Cardiac muscle cell (in vitro differentiated cells and primary cell): ENCODE measurements at regions not wholly inside any gene's neighbourhood (a gene's known extent, or its start where the extent isn't known, plus 50 kb on each side); places are given as distances from the start of the nearest gene placed in this dataset.
"Not testable (repeated sequence)": the region's sequence is repeated elsewhere in the genome, so short reads cannot be mapped to it uniquely, and the experiment has no call there.

Experiments used
- DNase-seq, 2 donors: peaks; one replicate each; pipeline versions ENCODE4 v3.0.0 to v3.0.0-alpha.2; 2010 to 2017; ENCODE audit warnings: low read depth in 1 of 2, low spot score in 1 of 2
- H3K27ac ChIP-seq: fragments of 200-600 bp; sonication (generic); 2 replicates; pipeline ENCODE4 v1.5.1; 2016
- H3K27me3 ChIP-seq: fragments of 200-600 bp; sonication (generic); 2 replicates; pipeline ENCODE4 v1.6.0; 2016; ENCODE audit warnings: control low read depth
- H3K36me3 ChIP-seq: fragments of 200-600 bp; sonication (generic); 2 replicates; pipeline ENCODE4 v1.5.1; 2016; ENCODE audit warnings: control low read depth
- H3K4me1 ChIP-seq: fragments of 200-600 bp; sonication (generic); 2 replicates; pipeline ENCODE4 v1.8.1; 2017; ENCODE audit warnings: low read depth, mild to moderate bottlenecking, mixed run types
- H3K4me3 ChIP-seq: fragments of 200-600 bp; sonication (generic); 2 replicates; pipeline ENCODE4 v1.5.1; 2016; ENCODE audit warnings: mild to moderate bottlenecking
- H3K9me3 ChIP-seq: fragments of 200-600 bp; sonication (generic); 2 replicates; pipeline ENCODE4 v1.5.1; 2017; ENCODE audit warnings: low read depth, mild to moderate bottlenecking, control low read depth
- CTCF ChIP-seq: IDR thresholded peaks from 2 replicates; pipeline ENCODE4 v1.5.1; 2012; ENCODE audit warnings: low read depth, mild to moderate bottlenecking, low read length

GRCh38 chr5:89524785-89525184, 641.8 kb upstream of the MEF2C start:
- TF ChIP-seq CTCF: no peak

GRCh38 chr5:89523867-89524266, 640.9 kb upstream of the MEF2C start:
- not testable (repeated sequence) for H3K27me3 ChIP-seq, H3K9me3 ChIP-seq, H3K4me1 ChIP-seq, H3K4me3 ChIP-seq, H3K27ac ChIP-seq, DNase-seq, H3K36me3 ChIP-seq

More at GRCh38 chr5:89524785-89525184, 641.8 kb upstream of the MEF2C start:
- Histone ChIP-seq H3K36me3 (no peaks in the 10 kb centered on the region), H3K4me3 (no peak overlapping the region), H3K27me3 (no peaks in the 10 kb centered on the region), H3K27ac (no peak overlapping the region), H3K4me1 (no peaks in the 10 kb centered on the region), H3K9me3 (no peaks in the 10 kb centered on the region)
- DNase-seq: no peak

DNA sequence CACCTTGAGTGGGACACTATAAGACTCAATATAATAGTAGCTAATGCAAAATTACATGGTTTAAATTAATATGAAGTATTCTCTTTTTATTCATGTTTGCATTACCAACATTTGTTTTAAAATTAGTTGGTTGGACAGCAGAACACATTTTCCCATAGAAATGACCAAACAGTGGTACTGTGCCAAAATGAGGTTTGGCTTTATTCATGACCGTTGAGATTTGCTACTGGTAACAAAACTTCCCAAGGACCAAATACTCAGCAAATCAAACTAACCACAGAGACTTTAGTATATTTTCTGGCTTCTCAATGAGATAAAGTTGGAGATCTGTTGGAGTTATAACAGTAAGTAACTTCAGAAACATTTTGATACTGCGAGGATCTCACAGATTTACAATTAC, 637.8 kb upstream of the MEF2C start:
- no peak for TF ChIP-seq CTCF
- Histone ChIP-seq H3K27me3 (no peaks in the 10 kb centered on the region), H3K4me3 (no peak overlapping the region), H3K9me3 (no peaks in the 10 kb centered on the region), H3K4me1 (peaks cover 8% of the 10 kb centered on the region), H3K27ac (no peak overlapping the region), H3K36me3 (no peaks in the 10 kb centered on the region)
- no peak for DNase-seq

DNA sequence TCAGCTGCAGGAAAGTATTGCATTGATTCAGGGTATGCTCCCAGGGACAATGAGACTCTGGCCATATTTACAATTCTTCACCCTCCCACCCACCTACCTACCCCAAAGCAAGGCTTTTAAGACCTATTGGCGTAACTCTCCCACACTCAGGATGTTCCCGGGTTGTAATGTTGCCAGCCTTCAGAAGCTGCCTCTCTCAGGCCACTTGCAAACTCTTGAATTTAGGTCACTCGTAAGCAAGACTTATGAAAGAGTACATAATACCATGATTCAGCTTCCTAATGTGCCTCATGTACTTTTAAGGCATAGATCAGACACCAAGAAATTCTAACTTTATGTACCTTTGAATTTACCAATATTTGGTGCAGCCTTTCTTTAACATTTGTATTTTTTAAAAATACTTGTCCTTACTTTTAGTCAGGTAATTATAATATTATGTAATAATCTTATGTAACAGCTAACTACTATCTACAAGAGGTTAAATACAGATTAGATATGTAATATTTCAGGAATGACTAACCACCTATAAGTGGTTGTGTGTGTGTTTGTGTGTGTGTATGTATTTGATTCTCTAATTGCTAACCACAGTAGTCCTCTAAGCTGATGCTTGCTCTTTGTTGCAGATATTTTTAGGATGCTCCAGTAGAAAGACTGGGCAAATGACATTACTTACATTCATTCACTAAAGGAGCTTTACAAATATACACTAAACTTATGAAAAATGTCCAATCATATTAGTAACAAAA, 630.5 kb upstream of the MEF2C start:
- no peak overlapping the region for H3K27ac ChIP-seq
- no peaks in the 10 kb centered on the region for H3K9me3 ChIP-seq
- H3K27me3 ChIP-seq: no peaks in the 10 kb centered on the region

GRCh38 chr5:89504051-89504450, 621.1 kb upstream of the MEF2C start:
- TF ChIP-seq CTCF: no peak
- DNase-seq: no peak
- H3K36me3 ChIP-seq: no peaks in the 10 kb centered on the region

More for the DNA sequence above, 630.5 kb upstream of the MEF2C start:
- no peak for DNase-seq
- no peaks in the 10 kb centered on the region for H3K36me3 ChIP-seq
- H3K4me1 ChIP-seq: peaks cover 10% of the 10 kb centered on the region
- TF ChIP-seq CTCF: no peak
- no peak overlapping the region for H3K4me3 ChIP-seq

GRCh38 chr5:89499787-89500186, 616.8 kb upstream of the MEF2C start:
- Histone ChIP-seq H3K9me3 (no peaks in the 10 kb centered on the region), H3K27ac (no peak overlapping the region), H3K4me1 (no peaks in the 10 kb centered on the region), H3K36me3 (no peaks in the 10 kb centered on the region), H3K27me3 (no peaks in the 10 kb centered on the region), H3K4me3 (no peak overlapping the region)
- TF ChIP-seq CTCF: no peak
- DNase-seq: no peak

More at GRCh38 chr5:89504051-89504450, 621.1 kb upstream of the MEF2C start:
- Histone ChIP-seq H3K4me3 (no peak overlapping the region), H3K27ac (no peak overlapping the region), H3K27me3 (no peaks in the 10 kb centered on the region), H3K4me1 (no peaks in the 10 kb centered on the region), H3K9me3 (no peaks in the 10 kb centered on the region)
